Tibial nerve (tissue), 4 donors: ENCODE measurements at regions not wholly inside any gene's neighbourhood (a gene's known extent, or its start where the extent isn't known, plus 50 kb on each side); places are given as distances from the start of the nearest gene placed in this dataset.

Experiments
- EP300 ChIP-seq, 2 donors: sonication (generic); formaldehyde crosslinking; IDR thresholded peaks; one replicate each; pipeline ENCODE4 v1.6.1; 2017; ENCODE audit warnings: antibody characterized with exemption in 2 of 2, mild to moderate bottlenecking in 1 of 2
- POLR2A ChIP-seq, 2 donors: fragments of 450-650 bp; IDR thresholded peaks; one replicate each; pipeline ENCODE4 v1.6.1; 2017; ENCODE audit warnings: antibody characterized with exemption in 2 of 2, mild to moderate bottlenecking in 2 of 2, moderate library complexity in 2 of 2
- TF ChIP-seq, protein P1 (sequence below), 5 experiments: fragments of 200-600 bp in 3 of 5; fragments of 450-650 bp in 2 of 5; sonication (generic) in 3 of 5; IDR thresholded peaks; one replicate each; pipeline ENCODE4 v1.5.1; 2016 to 2019; ENCODE audit warnings: antibody characterized with exemption in 5 of 5, mild to moderate bottlenecking in 3 of 5, moderate library complexity in 2 of 5

DNA sequence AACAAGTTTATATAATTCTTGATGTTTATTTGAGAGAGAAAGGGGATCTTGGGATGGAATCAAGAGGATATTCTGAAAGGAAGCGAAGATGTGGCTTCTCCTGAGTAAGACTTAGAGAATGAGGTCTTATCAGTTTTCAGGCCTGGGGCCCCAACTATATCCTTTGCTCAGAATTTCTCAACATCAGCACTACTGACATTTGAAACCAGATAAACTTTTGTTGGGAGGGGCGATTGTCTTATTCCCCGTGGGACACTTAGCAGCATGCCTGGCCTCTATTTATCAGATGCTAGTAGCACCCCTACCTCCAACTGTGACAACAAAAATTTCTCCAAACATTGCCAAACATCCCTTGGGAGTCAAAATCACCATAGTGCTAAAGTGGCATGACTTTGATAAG is 567.7 kb downstream of the MAT2B start:
- TF ChIP-seq, protein P1, sequence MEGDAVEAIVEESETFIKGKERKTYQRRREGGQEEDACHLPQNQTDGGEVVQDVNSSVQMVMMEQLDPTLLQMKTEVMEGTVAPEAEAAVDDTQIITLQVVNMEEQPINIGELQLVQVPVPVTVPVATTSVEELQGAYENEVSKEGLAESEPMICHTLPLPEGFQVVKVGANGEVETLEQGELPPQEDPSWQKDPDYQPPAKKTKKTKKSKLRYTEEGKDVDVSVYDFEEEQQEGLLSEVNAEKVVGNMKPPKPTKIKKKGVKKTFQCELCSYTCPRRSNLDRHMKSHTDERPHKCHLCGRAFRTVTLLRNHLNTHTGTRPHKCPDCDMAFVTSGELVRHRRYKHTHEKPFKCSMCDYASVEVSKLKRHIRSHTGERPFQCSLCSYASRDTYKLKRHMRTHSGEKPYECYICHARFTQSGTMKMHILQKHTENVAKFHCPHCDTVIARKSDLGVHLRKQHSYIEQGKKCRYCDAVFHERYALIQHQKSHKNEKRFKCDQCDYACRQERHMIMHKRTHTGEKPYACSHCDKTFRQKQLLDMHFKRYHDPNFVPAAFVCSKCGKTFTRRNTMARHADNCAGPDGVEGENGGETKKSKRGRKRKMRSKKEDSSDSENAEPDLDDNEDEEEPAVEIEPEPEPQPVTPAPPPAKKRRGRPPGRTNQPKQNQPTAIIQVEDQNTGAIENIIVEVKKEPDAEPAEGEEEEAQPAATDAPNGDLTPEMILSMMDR (IDR thresholded peaks at IDR 0.05): no peak
- TF ChIP-seq POLR2A (IDR thresholded peaks at IDR 0.05): no peak
- no peak for TF ChIP-seq EP300 (IDR thresholded peaks at IDR 0.05)
